SK-N-SH (cell line): ENCODE measurements at regions not wholly inside any gene's neighbourhood (a gene's known extent, or its start where the extent isn't known, plus 50 kb on each side); places are given as distances from the start of the nearest gene placed in this dataset.

Source experiments
- CHD2 ChIP-seq: fragments of 150-350 bp; IDR thresholded peaks from 2 replicates; pipeline ENCODE4 v1.6.1; 2018; ENCODE audit warnings: low read length; ENCODE audit not compliant: partially characterized antibody
- CTCF ChIP-seq: fragments of 200-600 bp; sonication (generic); IDR thresholded peaks from 2 replicates; pipeline ENCODE4 v1.6.1; 2017; ENCODE audit warnings: antibody characterized with exemption, mild to moderate bottlenecking, moderate library complexity
- ELF1 ChIP-seq: IDR thresholded peaks from 2 replicates; pipeline ENCODE4 v1.4.0; 2012
- EP300 ChIP-seq, 2 experiments: IDR thresholded peaks; 2 replicates each; pipeline versions ENCODE4 v1.4.0 to v1.6.1; 2012; ENCODE audit warnings: borderline replicate concordance in 1 of 2, low read depth in 1 of 2, low read length in 1 of 2
- EZH2phosphoT487 ChIP-seq: fragments of 200-600 bp; sonication (generic); IDR thresholded peaks from 2 replicates; pipeline ENCODE4 v1.6.1; 2017; ENCODE audit warnings: low read depth, mixed run types, mild to moderate bottlenecking, antibody characterized with exemption, moderate library complexity, borderline replicate concordance
- FOXJ3 ChIP-seq: sonication (generic); formaldehyde crosslinking; IDR thresholded peaks from 2 replicates; pipeline ENCODE4 v1.5.1; 2020; ENCODE audit warnings: mild to moderate bottlenecking, missing genetic modification reagents
- GABPA ChIP-seq: IDR thresholded peaks from 2 replicates; pipeline ENCODE4 v1.4.0; 2012; ENCODE audit warnings: low read depth, mild to moderate bottlenecking
- IRF3 ChIP-seq: fragments of 150-350 bp; IDR thresholded peaks from 2 replicates; pipeline ENCODE4 v1.6.1; 2016; ENCODE audit warnings: mild to moderate bottlenecking, low read depth, low read length
- MAX ChIP-seq: IDR thresholded peaks from 2 replicates; pipeline ENCODE4 v1.4.0; 2012; ENCODE audit warnings: low read depth
- NFIC ChIP-seq: IDR thresholded peaks from 2 replicates; pipeline ENCODE4 v1.4.0; 2012; ENCODE audit warnings: borderline replicate concordance
- POLR2AphosphoS5 ChIP-seq: IDR thresholded peaks from 2 replicates; pipeline ENCODE4 v1.6.1; 2012; ENCODE audit warnings: low read depth, low read length
- RAD21 ChIP-seq: IDR thresholded peaks from 2 replicates; pipeline ENCODE4 v1.6.1; 2012; ENCODE audit warnings: mild to moderate bottlenecking, low read length
- RCOR1 ChIP-seq: fragments of 150-350 bp; IDR thresholded peaks from 2 replicates; pipeline ENCODE4 v1.6.1; 2017; ENCODE audit warnings: antibody characterized with exemption, low read length
- REST ChIP-seq: IDR thresholded peaks from 2 replicates; pipeline ENCODE4 v1.6.1; 2012; ENCODE audit warnings: mild to moderate bottlenecking, low read depth, low read length, moderate library complexity
- SMC3 ChIP-seq: IDR thresholded peaks from 2 replicates; pipeline ENCODE4 v1.6.1; 2012; ENCODE audit warnings: low read depth, low read length, improper control_type of control experiment
- TCF12 ChIP-seq: IDR thresholded peaks from 2 replicates; pipeline ENCODE4 v1.4.0; 2012
- USF1 ChIP-seq: IDR thresholded peaks from 2 replicates; pipeline ENCODE4 v1.4.0; 2012; ENCODE audit warnings: low read depth, borderline replicate concordance
- ZBTB33 ChIP-seq: IDR thresholded peaks from 2 replicates; pipeline ENCODE4 v1.4.0; 2012; ENCODE audit warnings: low read depth, borderline replicate concordance
- TF ChIP-seq, protein P1 (sequence below): IDR thresholded peaks from 2 replicates; pipeline ENCODE4; 2012

DNA sequence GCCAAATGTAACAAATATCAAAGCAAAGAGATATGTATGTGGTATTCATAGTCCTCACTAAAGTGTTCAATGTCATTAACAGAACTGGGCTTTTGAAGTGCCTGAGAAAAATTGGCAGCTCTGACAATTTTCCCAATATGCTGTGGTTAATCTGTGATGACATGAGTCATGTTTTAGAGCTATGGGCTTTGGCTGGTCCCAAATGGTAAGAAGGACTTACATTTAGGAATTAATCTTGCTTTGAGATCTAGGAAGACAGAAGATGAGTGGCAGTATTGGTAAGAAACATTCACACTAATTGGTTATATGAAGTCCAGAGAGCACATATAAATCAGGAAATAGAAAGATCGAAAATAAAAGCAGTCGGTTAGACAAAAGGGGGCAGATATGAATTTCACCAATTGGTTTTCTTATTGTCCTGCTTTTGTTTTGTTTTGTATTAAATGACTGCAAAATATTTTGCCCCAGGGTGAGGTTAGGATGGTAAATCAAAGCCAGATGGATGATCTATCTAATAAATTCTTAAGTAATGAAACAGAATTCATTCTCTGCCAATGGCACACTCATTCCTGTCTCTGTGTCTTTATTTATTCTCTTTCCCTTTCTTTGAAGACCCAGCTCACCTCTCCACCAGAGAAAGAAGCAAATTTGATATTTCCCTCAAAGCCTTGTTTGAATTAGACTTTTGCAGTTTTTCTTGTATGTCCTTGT is 993.1 kb downstream of the RPA4 start (continued):
- TF ChIP-seq EP300 (IDR thresholded peaks at IDR 0.05; ENCODE audit: borderline replicate concordance in 1 of 2, low read depth in 1 of 2, low read length in 1 of 2) = peak in 1 of 2 experiments; percentile 32; a peak in 1 of 4 replicates
- no peak for TF ChIP-seq CTCF
- no peak for TF ChIP-seq FOXJ3
- TF ChIP-seq USF1 = no peak
- TF ChIP-seq GABPA = no peak
- peak; percentile 79 for TF ChIP-seq TCF12
- no peak for TF ChIP-seq RCOR1
- TF ChIP-seq, protein P1, sequence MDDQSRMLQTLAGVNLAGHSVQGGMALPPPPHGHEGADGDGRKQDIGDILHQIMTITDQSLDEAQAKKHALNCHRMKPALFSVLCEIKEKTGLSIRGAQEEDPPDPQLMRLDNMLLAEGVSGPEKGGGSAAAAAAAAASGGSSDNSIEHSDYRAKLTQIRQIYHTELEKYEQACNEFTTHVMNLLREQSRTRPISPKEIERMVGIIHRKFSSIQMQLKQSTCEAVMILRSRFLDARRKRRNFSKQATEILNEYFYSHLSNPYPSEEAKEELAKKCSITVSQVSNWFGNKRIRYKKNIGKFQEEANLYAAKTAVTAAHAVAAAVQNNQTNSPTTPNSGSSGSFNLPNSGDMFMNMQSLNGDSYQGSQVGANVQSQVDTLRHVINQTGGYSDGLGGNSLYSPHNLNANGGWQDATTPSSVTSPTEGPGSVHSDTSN = peak; percentile 80
- no peak for TF ChIP-seq ELF1
- no peak for TF ChIP-seq ZBTB33
- TF ChIP-seq NFIC = peak; percentile 56
- no peak for TF ChIP-seq IRF3
- no peak for TF ChIP-seq EZH2phosphoT487
- no peak for TF ChIP-seq SMC3
- TF ChIP-seq POLR2AphosphoS5 = no peak
- TF ChIP-seq MAX = no peak
- no peak for TF ChIP-seq CHD2
- TF ChIP-seq RAD21 = no peak
- no peak for TF ChIP-seq REST
- TF ChIP-seq, all 33 proteins: peak for 7
